ENCODE measurements at regions not wholly inside any gene's neighbourhood (a gene's known extent, or its start where the extent isn't known, plus 50 kb on each side); places are given as distances from the start of the nearest gene placed in this dataset.
"Not testable (repeated sequence)": the region's sequence is repeated elsewhere in the genome, so short reads cannot be mapped to it uniquely, and the experiment has no call there.

DNA sequence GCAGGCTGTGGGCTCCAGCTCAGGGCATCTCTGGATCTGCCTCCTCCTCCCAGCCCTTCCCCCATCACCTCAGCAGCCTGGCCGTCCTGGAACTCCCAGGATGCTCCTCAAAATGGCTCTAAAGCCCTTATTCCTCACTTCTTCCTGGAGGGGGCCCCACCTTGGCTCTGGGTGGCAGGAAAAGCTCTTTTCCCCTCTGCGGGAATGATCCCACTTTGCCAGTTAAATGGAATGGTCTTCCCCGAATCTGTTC is 79.1 kb upstream of the GOLGA6L4 start:
- TF ChIP-seq, protein P1, sequence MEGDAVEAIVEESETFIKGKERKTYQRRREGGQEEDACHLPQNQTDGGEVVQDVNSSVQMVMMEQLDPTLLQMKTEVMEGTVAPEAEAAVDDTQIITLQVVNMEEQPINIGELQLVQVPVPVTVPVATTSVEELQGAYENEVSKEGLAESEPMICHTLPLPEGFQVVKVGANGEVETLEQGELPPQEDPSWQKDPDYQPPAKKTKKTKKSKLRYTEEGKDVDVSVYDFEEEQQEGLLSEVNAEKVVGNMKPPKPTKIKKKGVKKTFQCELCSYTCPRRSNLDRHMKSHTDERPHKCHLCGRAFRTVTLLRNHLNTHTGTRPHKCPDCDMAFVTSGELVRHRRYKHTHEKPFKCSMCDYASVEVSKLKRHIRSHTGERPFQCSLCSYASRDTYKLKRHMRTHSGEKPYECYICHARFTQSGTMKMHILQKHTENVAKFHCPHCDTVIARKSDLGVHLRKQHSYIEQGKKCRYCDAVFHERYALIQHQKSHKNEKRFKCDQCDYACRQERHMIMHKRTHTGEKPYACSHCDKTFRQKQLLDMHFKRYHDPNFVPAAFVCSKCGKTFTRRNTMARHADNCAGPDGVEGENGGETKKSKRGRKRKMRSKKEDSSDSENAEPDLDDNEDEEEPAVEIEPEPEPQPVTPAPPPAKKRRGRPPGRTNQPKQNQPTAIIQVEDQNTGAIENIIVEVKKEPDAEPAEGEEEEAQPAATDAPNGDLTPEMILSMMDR (IDR thresholded peaks at IDR 0.05), result not testable (repeated sequence)
- not testable (repeated sequence) for TF ChIP-seq POLR2A (IDR thresholded peaks at IDR 0.05)

Measured in ovary (tissue), 3 donors.